ENCODE measurements at regions not wholly inside any gene's neighbourhood (a gene's known extent, or its start where the extent isn't known, plus 50 kb on each side); places are given as distances from the start of the nearest gene placed in this dataset.
A peak's percentile ranks its signal among the peaks of the same experiment; 100 is the strongest.

DNA sequence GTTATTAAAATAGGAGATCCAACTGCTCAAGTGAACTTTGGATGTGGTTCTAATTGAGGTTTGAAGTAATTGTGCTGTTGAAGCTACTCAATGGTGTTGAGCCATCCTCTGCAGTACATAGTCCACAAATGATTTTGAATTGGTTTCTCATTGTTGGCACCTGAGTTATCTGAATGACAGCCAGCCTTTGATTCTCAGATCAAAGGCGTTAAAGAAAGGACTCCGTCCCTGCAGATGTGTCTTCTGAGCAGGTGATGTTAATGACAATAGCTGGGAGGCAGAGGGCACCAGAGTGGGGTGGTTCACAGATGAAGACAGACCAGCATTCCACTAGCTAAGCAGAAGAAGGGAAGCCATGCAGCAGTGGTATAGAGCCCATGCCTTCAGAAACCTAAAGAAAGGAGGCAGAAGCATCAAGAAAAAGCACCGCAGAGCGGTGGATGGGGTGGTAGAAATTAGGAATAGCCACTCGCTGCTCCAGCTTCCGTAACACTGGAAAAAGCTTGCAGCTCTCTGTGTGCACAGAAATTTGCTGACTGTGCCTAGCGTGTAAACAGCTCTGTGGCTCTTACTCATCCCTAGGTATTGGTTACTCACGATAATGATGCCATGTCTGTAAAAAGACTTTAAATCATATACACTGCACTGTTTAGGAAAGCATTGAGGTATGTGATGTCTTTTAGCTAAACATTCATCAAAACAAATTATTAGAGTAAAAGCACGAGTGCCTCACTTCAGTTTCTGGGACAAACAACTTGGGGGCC is 79.2 kb upstream of the CLCN4 start (continued):
- TF ChIP-seq, protein P1, sequence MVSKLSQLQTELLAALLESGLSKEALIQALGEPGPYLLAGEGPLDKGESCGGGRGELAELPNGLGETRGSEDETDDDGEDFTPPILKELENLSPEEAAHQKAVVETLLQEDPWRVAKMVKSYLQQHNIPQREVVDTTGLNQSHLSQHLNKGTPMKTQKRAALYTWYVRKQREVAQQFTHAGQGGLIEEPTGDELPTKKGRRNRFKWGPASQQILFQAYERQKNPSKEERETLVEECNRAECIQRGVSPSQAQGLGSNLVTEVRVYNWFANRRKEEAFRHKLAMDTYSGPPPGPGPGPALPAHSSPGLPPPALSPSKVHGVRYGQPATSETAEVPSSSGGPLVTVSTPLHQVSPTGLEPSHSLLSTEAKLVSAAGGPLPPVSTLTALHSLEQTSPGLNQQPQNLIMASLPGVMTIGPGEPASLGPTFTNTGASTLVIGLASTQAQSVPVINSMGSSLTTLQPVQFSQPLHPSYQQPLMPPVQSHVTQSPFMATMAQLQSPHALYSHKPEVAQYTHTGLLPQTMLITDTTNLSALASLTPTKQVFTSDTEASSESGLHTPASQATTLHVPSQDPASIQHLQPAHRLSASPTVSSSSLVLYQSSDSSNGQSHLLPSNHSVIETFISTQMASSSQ (IDR thresholded peaks at IDR 0.05; ENCODE audit: low read depth): no peak
- TF ChIP-seq, protein P1 (CRISPR knock-in tag; IDR thresholded peaks at IDR 0.05; ENCODE audit: borderline replicate concordance): no peak
- TF ChIP-seq TEAD2 (CRISPR knock-in tag; IDR thresholded peaks at IDR 0.05): no peak
- no peak for TF ChIP-seq GZF1 (CRISPR knock-in tag; IDR thresholded peaks at IDR 0.05)
- TF ChIP-seq ZNF337 (CRISPR knock-in tag; IDR thresholded peaks at IDR 0.05; ENCODE audit: borderline replicate concordance, low read depth): no peak
- peak in 1 of 2 experiments; percentile 40; a peak in 1 of 4 replicates for TF ChIP-seq EP300 (IDR thresholded peaks at IDR 0.05; ENCODE audit: low read depth in 2 of 2, low read length in 2 of 2)
- no peak for TF ChIP-seq EP300 (CRISPR knock-in tag; IDR thresholded peaks at IDR 0.05; ENCODE audit: borderline replicate concordance)
- TF ChIP-seq, protein P2, sequence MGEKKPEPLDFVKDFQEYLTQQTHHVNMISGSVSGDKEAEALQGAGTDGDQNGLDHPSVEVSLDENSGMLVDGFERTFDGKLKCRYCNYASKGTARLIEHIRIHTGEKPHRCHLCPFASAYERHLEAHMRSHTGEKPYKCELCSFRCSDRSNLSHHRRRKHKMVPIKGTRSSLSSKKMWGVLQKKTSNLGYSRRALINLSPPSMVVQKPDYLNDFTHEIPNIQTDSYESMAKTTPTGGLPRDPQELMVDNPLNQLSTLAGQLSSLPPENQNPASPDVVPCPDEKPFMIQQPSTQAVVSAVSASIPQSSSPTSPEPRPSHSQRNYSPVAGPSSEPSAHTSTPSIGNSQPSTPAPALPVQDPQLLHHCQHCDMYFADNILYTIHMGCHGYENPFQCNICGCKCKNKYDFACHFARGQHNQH (CRISPR knock-in tag; IDR thresholded peaks at IDR 0.05): no peak
- TF ChIP-seq SOX6 (IDR thresholded peaks at IDR 0.05): no peak
- TF ChIP-seq SOX6 (CRISPR knock-in tag; IDR thresholded peaks at IDR 0.05): peak; percentile 24; the same call in 1 of the 2 replicates
- TF ChIP-seq ZNF614 (CRISPR knock-in tag; IDR thresholded peaks at IDR 0.05; ENCODE audit: borderline replicate concordance): 0 out of 2 replicates have a peak, but pooled peaks have one; percentile 24
- no peak for TF ChIP-seq ZSCAN30 (CRISPR knock-in tag; IDR thresholded peaks at IDR 0.05)
- TF ChIP-seq SOX5 (CRISPR knock-in tag; IDR thresholded peaks at IDR 0.05; ENCODE audit: borderline replicate concordance): peak; percentile 76
- no peak for TF ChIP-seq ZFAT (CRISPR knock-in tag; conservative IDR thresholded peaks at IDR 0.05)
- no peak for TF ChIP-seq ZNF580 (CRISPR knock-in tag; IDR thresholded peaks at IDR 0.05; ENCODE audit: borderline replicate concordance, low read depth)
- TF ChIP-seq ZBTB49 (CRISPR knock-in tag; IDR thresholded peaks at IDR 0.05; ENCODE audit: borderline replicate concordance): no peak
- no peak for TF ChIP-seq PTBP1 (IDR thresholded peaks at IDR 0.05; ENCODE audit: low read depth, low read length, poor library complexity, severe bottlenecking)
- TF ChIP-seq FOXJ3 (CRISPR knock-in tag; IDR thresholded peaks at IDR 0.05; ENCODE audit: borderline replicate concordance): no peak
- no peak for TF ChIP-seq PHF5A (CRISPR knock-in tag; IDR thresholded peaks at IDR 0.05; ENCODE audit: low read depth, unreplicated experiment)
- TF ChIP-seq ZFP91 (CRISPR knock-in tag; IDR thresholded peaks at IDR 0.05; ENCODE audit: borderline replicate concordance): no peak
